GM23338 (cell line): ENCODE measurements at regions not wholly inside any gene's neighbourhood (a gene's known extent, or its start where the extent isn't known, plus 50 kb on each side); places are given as distances from the start of the nearest gene placed in this dataset.
"Not testable (repeated sequence)": the region's sequence is repeated elsewhere in the genome, so short reads cannot be mapped to it uniquely, and the experiment has no call there.

Experiments
- CTCF ChIP-seq, 2 experiments: fragments of 200-600 bp in 1 of 2; sonication (generic) in 1 of 2; conservative IDR thresholded peaks; 2 replicates each; pipeline versions ENCODE4 v1.5.1 to v1.6.1; 2016 to 2017; ENCODE audit warnings: antibody characterized with exemption in 2 of 2, low read depth in 2 of 2, mild to moderate bottlenecking in 2 of 2, moderate library complexity in 1 of 2
- EZH2 ChIP-seq: fragments of 200-600 bp; sonication (generic); IDR thresholded peaks from one replicate; pipeline ENCODE4 v1.8.0; 2017; ENCODE audit warnings: antibody characterized with exemption, mild to moderate bottlenecking, low read depth; ENCODE audit not compliant: unreplicated experiment
- EZH2phosphoT487 ChIP-seq: fragments of 200-600 bp; sonication (generic); IDR thresholded peaks from one replicate; pipeline ENCODE4 v1.8.1; 2018; ENCODE audit warnings: antibody characterized with exemption; ENCODE audit not compliant: unreplicated experiment

- TF ChIP-seq CTCF (conservative IDR thresholded peaks at IDR 0.05; ENCODE audit: low read depth in 2 of 2); EZH2phosphoT487; EZH2: not testable (repeated sequence)
Observed at GRCh38 chr14:92226166-92226565, 96.8 kb upstream of the SLC24A4 start.
